ENCODE measurements at regions not wholly inside any gene's neighbourhood (a gene's known extent, or its start where the extent isn't known, plus 50 kb on each side); places are given as distances from the start of the nearest gene placed in this dataset.

DNA sequence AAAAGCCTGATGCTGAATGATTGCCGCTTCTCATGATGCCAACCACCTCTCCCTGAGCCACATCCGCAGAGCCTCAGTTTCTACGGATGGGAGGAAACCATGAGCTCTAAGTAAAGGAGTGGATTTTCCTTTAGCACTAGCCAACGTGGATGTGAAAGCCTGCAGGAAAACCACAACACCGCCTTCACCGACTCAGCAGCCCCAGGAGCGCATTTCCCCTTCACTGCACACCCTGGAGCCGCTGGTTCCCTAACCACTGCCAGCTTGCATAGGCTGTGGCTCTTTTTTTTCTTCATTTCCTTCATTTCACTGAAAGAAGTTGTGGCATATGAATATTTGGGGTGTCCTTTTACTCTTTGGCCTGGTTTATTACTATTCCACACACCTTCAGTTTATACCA is 50.5 kb upstream of the SSTR4 start:
- no peak overlapping the region for H2AFZ ChIP-seq (ENCODE audit: insufficient read depth, low read depth, low read length, poor library complexity, severe bottlenecking)
- CTCF ChIA-PET, result no interaction called here
- no peaks in the 10 kb centered on the region for H4K20me1 ChIP-seq (ENCODE audit: control insufficient read depth, insufficient read depth, low read length, poor library complexity, severe bottlenecking)
- H3K4me2 ChIP-seq (replicated peaks; ENCODE audit: low read depth, low read length, poor library complexity, severe bottlenecking), result no peak overlapping the region
- H3K36me3 ChIP-seq (replicated peaks in 1 of 2; ENCODE audit: control extremely low read depth in 1 of 2, control insufficient read depth in 1 of 2, extremely low read depth in 1 of 2, insufficient read depth in 2 of 2, low read length in 1 of 2), result no peaks in the 10 kb centered on the region
- POLR2A ChIA-PET, result no interaction called here
- ATAC-seq (ENCODE audit: low read depth) (no peak), DNase-seq (no peak)
- peaks cover 0 to 4% (median 0%) of the 10 kb centered on the region in 3 donors for H3K9me3 ChIP-seq (ENCODE audit: control extremely low read depth in 1 of 3, control insufficient read depth in 2 of 3, insufficient read depth in 1 of 3, low read length in 2 of 3)
- H3K27me3 Mint-ChIP-seq, result no peaks in the 10 kb centered on the region
- no peak overlapping the region for H3K27ac ChIP-seq (ENCODE audit: low read length in 2 of 2)
- H3K4me1 Mint-ChIP-seq, result no peaks in the 10 kb centered on the region
- no peak overlapping the region for H3K4me3 Mint-ChIP-seq
- H3K4me1 ChIP-seq (ENCODE audit: control insufficient read depth in 2 of 2, insufficient read depth in 2 of 2, low read length in 2 of 2), result no peaks in the 10 kb centered on the region
- H3K9me3 Mint-ChIP-seq (ENCODE audit: insufficient read depth), result peaks cover 2% of the 10 kb centered on the region
- no peak for TF ChIP-seq EZH2 (IDR thresholded peaks at IDR 0.05; ENCODE audit: borderline replicate concordance, insufficient read depth, low read depth, low read length, poor library complexity, severe bottlenecking)
- TF ChIP-seq, protein P1, sequence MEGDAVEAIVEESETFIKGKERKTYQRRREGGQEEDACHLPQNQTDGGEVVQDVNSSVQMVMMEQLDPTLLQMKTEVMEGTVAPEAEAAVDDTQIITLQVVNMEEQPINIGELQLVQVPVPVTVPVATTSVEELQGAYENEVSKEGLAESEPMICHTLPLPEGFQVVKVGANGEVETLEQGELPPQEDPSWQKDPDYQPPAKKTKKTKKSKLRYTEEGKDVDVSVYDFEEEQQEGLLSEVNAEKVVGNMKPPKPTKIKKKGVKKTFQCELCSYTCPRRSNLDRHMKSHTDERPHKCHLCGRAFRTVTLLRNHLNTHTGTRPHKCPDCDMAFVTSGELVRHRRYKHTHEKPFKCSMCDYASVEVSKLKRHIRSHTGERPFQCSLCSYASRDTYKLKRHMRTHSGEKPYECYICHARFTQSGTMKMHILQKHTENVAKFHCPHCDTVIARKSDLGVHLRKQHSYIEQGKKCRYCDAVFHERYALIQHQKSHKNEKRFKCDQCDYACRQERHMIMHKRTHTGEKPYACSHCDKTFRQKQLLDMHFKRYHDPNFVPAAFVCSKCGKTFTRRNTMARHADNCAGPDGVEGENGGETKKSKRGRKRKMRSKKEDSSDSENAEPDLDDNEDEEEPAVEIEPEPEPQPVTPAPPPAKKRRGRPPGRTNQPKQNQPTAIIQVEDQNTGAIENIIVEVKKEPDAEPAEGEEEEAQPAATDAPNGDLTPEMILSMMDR (IDR thresholded peaks at IDR 0.05), result no peak
- no peaks in the 10 kb centered on the region for H3K79me2 ChIP-seq (ENCODE audit: control insufficient read depth, insufficient read depth, low read length)
- 6% methylated on average over 4 of the region's 8 CpGs for WGBS (ENCODE audit: insufficient coverage)
- H3K9ac ChIP-seq (ENCODE audit: low read length), result no peak overlapping the region
- H3K27ac Mint-ChIP-seq, result no peak overlapping the region
- intact Hi-C loops (cut with micrococcal nuclease), result no loop called here
- H3K27me3 ChIP-seq (replicated peaks in 1 of 4; ENCODE audit: control extremely low read depth in 1 of 4, control insufficient read depth in 3 of 4, insufficient read depth in 4 of 4, low read length in 3 of 4), result peaks cover 0 to 4% (median 0%) of the 10 kb centered on the region in 4 experiments
- H3K4me3 ChIP-seq (ENCODE audit: control extremely low read depth in 1 of 5, extremely low read depth in 1 of 5, insufficient read depth in 1 of 5, low read depth in 2 of 5, low read length in 4 of 5), result no peak overlapping the region

DNA sequence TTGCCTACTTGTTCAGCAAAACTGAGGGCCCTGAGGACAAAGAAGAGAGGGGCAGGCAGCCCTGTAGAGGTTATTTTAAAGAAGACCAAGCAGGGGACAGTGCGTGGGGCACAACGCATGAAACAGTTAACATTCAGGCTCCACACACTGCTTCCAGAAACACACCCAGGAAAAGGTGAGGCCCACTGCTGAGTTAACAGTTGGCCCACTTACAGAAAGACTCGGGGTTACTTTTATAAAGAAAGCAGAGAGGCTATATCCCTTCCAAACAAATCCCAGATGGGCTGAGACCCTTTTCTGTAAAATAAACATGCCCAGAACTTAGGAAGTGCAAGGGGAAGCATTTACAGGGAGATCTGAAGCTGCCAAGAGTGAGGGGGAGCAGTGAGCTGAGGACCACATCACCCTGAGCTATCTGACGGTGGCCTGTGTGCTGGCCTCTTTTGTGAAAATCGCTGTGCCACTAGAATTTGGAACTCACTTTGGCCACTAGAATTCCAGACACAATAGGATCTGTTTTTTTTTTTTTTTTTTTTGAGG is 49.8 kb upstream of the SSTR4 start:
- CTCF ChIA-PET, result no interaction called here
- intact Hi-C loops (cut with micrococcal nuclease), result no loop called here
- H3K9me3 ChIP-seq (ENCODE audit: control extremely low read depth in 1 of 3, control insufficient read depth in 2 of 3, insufficient read depth in 1 of 3, low read length in 2 of 3), result peaks cover 0 to 4% (median 0%) of the 10 kb centered on the region in 3 donors
- H3K9ac ChIP-seq (ENCODE audit: low read length), result no peak overlapping the region
- peaks cover 2% of the 10 kb centered on the region for H3K9me3 Mint-ChIP-seq (ENCODE audit: insufficient read depth)
- ATAC-seq (ENCODE audit: low read depth) (no peak), DNase-seq (no peak)
- H3K27ac Mint-ChIP-seq, result no peak overlapping the region
- POLR2A ChIA-PET, result no interaction called here
- no peak overlapping the region for H3K4me3 ChIP-seq (ENCODE audit: control extremely low read depth in 1 of 5, extremely low read depth in 1 of 5, insufficient read depth in 1 of 5, low read depth in 2 of 5, low read length in 4 of 5)
- no peaks in the 10 kb centered on the region for H3K4me1 ChIP-seq (ENCODE audit: control insufficient read depth in 2 of 2, insufficient read depth in 2 of 2, low read length in 2 of 2)
- H3K27ac ChIP-seq (ENCODE audit: low read length in 2 of 2), result no peak overlapping the region
- H3K79me2 ChIP-seq (ENCODE audit: control insufficient read depth, insufficient read depth, low read length), result no peaks in the 10 kb centered on the region
- peaks cover 0 to 4% (median 0%) of the 10 kb centered on the region in 4 experiments for H3K27me3 ChIP-seq (replicated peaks in 1 of 4; ENCODE audit: control extremely low read depth in 1 of 4, control insufficient read depth in 3 of 4, insufficient read depth in 4 of 4, low read length in 3 of 4)
- H4K20me1 ChIP-seq (ENCODE audit: control insufficient read depth, insufficient read depth, low read length, poor library complexity, severe bottlenecking), result no peaks in the 10 kb centered on the region
- no peak overlapping the region for H3K4me2 ChIP-seq (replicated peaks; ENCODE audit: low read depth, low read length, poor library complexity, severe bottlenecking)
- H3K4me3 Mint-ChIP-seq, result no peak overlapping the region
- WGBS (ENCODE audit: insufficient coverage), result 100% methylated on average over 2 of the region's 5 CpGs
- TF ChIP-seq, protein P1 (IDR thresholded peaks at IDR 0.05), result no peak
- no peak for TF ChIP-seq EZH2 (IDR thresholded peaks at IDR 0.05; ENCODE audit: borderline replicate concordance, insufficient read depth, low read depth, low read length, poor library complexity, severe bottlenecking)
- no peaks in the 10 kb centered on the region for H3K4me1 Mint-ChIP-seq
- no peaks in the 10 kb centered on the region for H3K27me3 Mint-ChIP-seq
- H2AFZ ChIP-seq (ENCODE audit: insufficient read depth, low read depth, low read length, poor library complexity, severe bottlenecking), result no peak overlapping the region
- no peaks in the 10 kb centered on the region for H3K36me3 ChIP-seq (replicated peaks in 1 of 2; ENCODE audit: control extremely low read depth in 1 of 2, control insufficient read depth in 1 of 2, extremely low read depth in 1 of 2, insufficient read depth in 2 of 2, low read length in 1 of 2)
